ENCODE measurements at regions not wholly inside any gene's neighbourhood (a gene's known extent, or its start where the extent isn't known, plus 50 kb on each side); places are given as distances from the start of the nearest gene placed in this dataset.

- TF ChIP-seq POLR2A (IDR thresholded peaks at IDR 0.05): no peak
- TF ChIP-seq, protein P1, sequence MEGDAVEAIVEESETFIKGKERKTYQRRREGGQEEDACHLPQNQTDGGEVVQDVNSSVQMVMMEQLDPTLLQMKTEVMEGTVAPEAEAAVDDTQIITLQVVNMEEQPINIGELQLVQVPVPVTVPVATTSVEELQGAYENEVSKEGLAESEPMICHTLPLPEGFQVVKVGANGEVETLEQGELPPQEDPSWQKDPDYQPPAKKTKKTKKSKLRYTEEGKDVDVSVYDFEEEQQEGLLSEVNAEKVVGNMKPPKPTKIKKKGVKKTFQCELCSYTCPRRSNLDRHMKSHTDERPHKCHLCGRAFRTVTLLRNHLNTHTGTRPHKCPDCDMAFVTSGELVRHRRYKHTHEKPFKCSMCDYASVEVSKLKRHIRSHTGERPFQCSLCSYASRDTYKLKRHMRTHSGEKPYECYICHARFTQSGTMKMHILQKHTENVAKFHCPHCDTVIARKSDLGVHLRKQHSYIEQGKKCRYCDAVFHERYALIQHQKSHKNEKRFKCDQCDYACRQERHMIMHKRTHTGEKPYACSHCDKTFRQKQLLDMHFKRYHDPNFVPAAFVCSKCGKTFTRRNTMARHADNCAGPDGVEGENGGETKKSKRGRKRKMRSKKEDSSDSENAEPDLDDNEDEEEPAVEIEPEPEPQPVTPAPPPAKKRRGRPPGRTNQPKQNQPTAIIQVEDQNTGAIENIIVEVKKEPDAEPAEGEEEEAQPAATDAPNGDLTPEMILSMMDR (IDR thresholded peaks at IDR 0.05): no peak
These were observed 606.0 kb downstream of the DHX35 start for GRCh38 chr20:39568109-39568508.

Measured in body of pancreas (tissue), 4 donors.